Body of pancreas (tissue), 4 donors: ENCODE measurements at regions not wholly inside any gene's neighbourhood (a gene's known extent, or its start where the extent isn't known, plus 50 kb on each side); places are given as distances from the start of the nearest gene placed in this dataset.

Experiments
- CTCF ChIP-seq, 7 experiments: fragments of 450-650 bp in 4 of 7; fragments of 200-600 bp in 3 of 7; sonication (generic) in 3 of 7; IDR thresholded peaks; one replicate each; pipeline ENCODE4 v1.5.1; 2016 to 2019; ENCODE audit warnings: antibody characterized with exemption in 7 of 7
- POLR2A ChIP-seq, 3 donors: fragments of 450-650 bp; IDR thresholded peaks; one replicate each; pipeline ENCODE4 v1.6.1; 2016; ENCODE audit warnings: antibody characterized with exemption in 3 of 3, mild to moderate bottlenecking in 2 of 3

- TF ChIP-seq CTCF (IDR thresholded peaks at IDR 0.05), result no peak
- no peak for TF ChIP-seq POLR2A (IDR thresholded peaks at IDR 0.05)
Measured at GRCh38 chr16:72530434-72530833, 358.5 kb upstream of the PMFBP1 start.
